HCT116 (cell line): ENCODE measurements at regions not wholly inside any gene's neighbourhood (a gene's known extent, or its start where the extent isn't known, plus 50 kb on each side); places are given as distances from the start of the nearest gene placed in this dataset.

ENCODE experiments used
- ATAC-seq: fragments of 200-7000 bp; cut with Tn5 transposase; 2 replicates; pipeline ENCODE4 v1.9.1; 2020; ENCODE audit warnings: mild to moderate bottlenecking, moderate library complexity
- BruUV-seq: library from RNA; stranded (reverse); fragments of 400-500 nt; replicated peaks from 2 replicates; lab custom pipeline; 2021; lab: Mats Ljungman, UMichigan
- CTCF ChIA-PET: fragments of 300-600 bp; sonication (Branson Sonifier 250); formaldehyde crosslinking; loops from one replicate; lab custom pipeline; 2021; ENCODE audit warnings: antibody characterized with exemption; lab: Charles Lee
- POLR2A ChIA-PET: fragments of 300-600, 350-600 bp; sonication (Branson Sonifier 250); formaldehyde crosslinking; loops from one replicate; lab custom pipeline; 2021; ENCODE audit warnings: antibody characterized with exemption; lab: Charles Lee
- RAD21 ChIA-PET, 2 experiments: fragments of 300-600 bp; sonication (Branson Sonifier 250); formaldehyde crosslinking; loops; one replicate each; lab custom pipeline; 2023; ENCODE audit warnings: low total read pairs in 2 of 2; ENCODE audit not compliant: uncharacterized antibody in 2 of 2, unreplicated experiment in 2 of 2, low non-redundant PET in 1 of 2; lab: Charles Lee
- DNase-seq: peaks from one replicate; pipeline ENCODE4 v3.0.0-alpha.2; 2010; ENCODE audit warnings: low read depth, low spot score
- H2AFZ ChIP-seq: fragments of 200-600 bp; shearing (Covaris generic), sonication (generic); 2 replicates; pipeline ENCODE4 v1.6.1; 2017; ENCODE audit warnings: low read depth, mixed run types, mixed read lengths, antibody characterized with exemption, low read length; ENCODE audit not compliant: poor library complexity, severe bottlenecking
- H3K27ac ChIP-seq: 2 replicates; pipeline ENCODE4 v1.5.1; 2012; ENCODE audit warnings: low read depth, low read length
- H3K27me3 ChIP-seq: fragments of 200-600 bp; sonication (generic); 2 replicates; pipeline ENCODE4 v1.6.1; 2016; ENCODE audit warnings: mixed run types, low read length, mixed read lengths; ENCODE audit not compliant: insufficient read depth
- H3K36me3 ChIP-seq, 2 experiments: fragments of 200-500 bp in 1 of 2; fragments of 200-600 bp in 1 of 2; sonication (Bioruptor generic) in 1 of 2; sonication (generic) in 1 of 2; 2 replicates each; pipeline versions ENCODE4 v1.5.1 to v1.6.1; 2014 to 2016; ENCODE audit warnings: low read length in 2 of 2, inconsistent platforms in 1 of 2, mixed read lengths in 1 of 2, mixed run types in 1 of 2; ENCODE audit not compliant: insufficient read depth in 2 of 2, control insufficient read depth in 1 of 2
- H3K4me1 ChIP-seq, 2 experiments: fragments of 200-600 bp in 1 of 2; sonication (generic) in 1 of 2; 2 replicates each; pipeline versions ENCODE4 v1.5.1 to v1.6.1; 2012 to 2017; ENCODE audit warnings: low read length in 2 of 2, inconsistent platforms in 1 of 2, mild to moderate bottlenecking in 1 of 2, mixed read lengths in 1 of 2, mixed run types in 1 of 2, moderate library complexity in 1 of 2; ENCODE audit not compliant: insufficient read depth in 2 of 2, control insufficient read depth in 1 of 2
- H3K4me2 ChIP-seq: fragments of 200-600 bp; sonication (generic); 2 replicates; pipeline ENCODE4 v1.6.1; 2017; ENCODE audit warnings: mixed run types, low read length, mixed read lengths
- H3K4me3 ChIP-seq, 2 experiments: fragments of 200-600 bp in 1 of 2; sonication (generic) in 1 of 2; replicated peaks in 1 of 2; 2 replicates each; pipeline ENCODE4 v1.5.1; 2011 to 2016; ENCODE audit warnings: low read length in 2 of 2, control low read depth in 1 of 2, low read depth in 1 of 2, mild to moderate bottlenecking in 1 of 2, mixed read lengths in 1 of 2, mixed run types in 1 of 2
- H3K79me2 ChIP-seq: fragments of 200-600 bp; sonication (generic); 2 replicates; pipeline ENCODE4 v1.6.1; 2017; ENCODE audit warnings: mild to moderate bottlenecking, mixed run types, low read length, moderate library complexity, mixed read lengths; ENCODE audit not compliant: insufficient read depth
- H3K9ac ChIP-seq: fragments of 200-600 bp; sonication (generic); 2 replicates; pipeline ENCODE4 v1.6.1; 2016; ENCODE audit warnings: low read length, mixed read lengths
- H3K9me2 ChIP-seq: fragments of 200-600 bp; sonication (generic), shearing (Covaris generic); 2 replicates; pipeline ENCODE4 v1.6.1; 2017; ENCODE audit warnings: mixed run types, mild to moderate bottlenecking, moderate library complexity; ENCODE audit not compliant: insufficient read depth
- H3K9me3 ChIP-seq, 2 experiments: fragments of 200-500 bp in 1 of 2; fragments of 200-600 bp in 1 of 2; sonication (Bioruptor generic) in 1 of 2; sonication (generic) in 1 of 2; 2 replicates each; pipeline ENCODE4 v1.6.1; 2014 to 2017; ENCODE audit warnings: low read length in 2 of 2, mixed read lengths in 2 of 2, inconsistent platforms in 1 of 2, low read depth in 1 of 2, mild to moderate bottlenecking in 1 of 2, mixed run types in 1 of 2, moderate library complexity in 1 of 2; ENCODE audit not compliant: control insufficient read depth in 1 of 2, insufficient read depth in 1 of 2
- H4K20me1 ChIP-seq: fragments of 200-600 bp; sonication (generic), shearing (Covaris generic); 2 replicates; pipeline ENCODE4 v1.6.1; 2017; ENCODE audit warnings: mixed run types, mild to moderate bottlenecking, moderate library complexity; ENCODE audit not compliant: insufficient read depth
- CBX3 ChIP-seq: IDR thresholded peaks from 2 replicates; pipeline ENCODE4 v1.6.1; 2012; ENCODE audit warnings: low read depth
- CEBPB ChIP-seq: IDR thresholded peaks from 2 replicates; pipeline ENCODE4 v1.6.1; 2012; ENCODE audit warnings: low read depth
- EGR1 ChIP-seq: IDR thresholded peaks from 2 replicates; pipeline ENCODE4 v1.6.1; 2012; ENCODE audit warnings: low read depth
- EZH2 ChIP-seq: fragments of 200-600 bp; sonication (generic); IDR thresholded peaks from 2 replicates; pipeline ENCODE4 v1.6.1; 2017; ENCODE audit warnings: antibody characterized with exemption, mixed run types
- JUND ChIP-seq: IDR thresholded peaks from 2 replicates; pipeline ENCODE4 v1.6.1; 2012
- POLR2A ChIP-seq: IDR thresholded peaks from 2 replicates; pipeline ENCODE4 v1.7.0; 2011; ENCODE audit warnings: borderline replicate concordance; ENCODE audit not compliant: insufficient read depth, insufficient read length; ENCODE audit errors: extremely low read depth
- POLR2AphosphoS5 ChIP-seq: IDR thresholded peaks from 2 replicates; pipeline ENCODE4 v1.6.1; 2011; ENCODE audit warnings: mild to moderate bottlenecking, low read depth, low read length, moderate library complexity
- RAD21 ChIP-seq: IDR thresholded peaks from 2 replicates; pipeline ENCODE4 v1.6.1; 2012; ENCODE audit warnings: low read depth, mild to moderate bottlenecking
- SIN3A ChIP-seq: IDR thresholded peaks from 2 replicates; pipeline ENCODE4 v1.6.1; 2012; ENCODE audit warnings: low read depth
- SRF ChIP-seq: IDR thresholded peaks from 2 replicates; pipeline ENCODE4 v1.6.1; 2012; ENCODE audit warnings: low read depth
- TCF7L2 ChIP-seq: IDR thresholded peaks from 2 replicates; pipeline ENCODE4 v1.7.0; 2011; ENCODE audit warnings: borderline replicate concordance, inconsistent platforms; ENCODE audit not compliant: insufficient read depth, insufficient read length; ENCODE audit errors: extremely low read depth
- ZNF274 ChIP-seq: fragments of 200-500 bp; sonication (Bioruptor generic); IDR thresholded peaks from 2 replicates; pipeline ENCODE4 v1.6.1; 2014; ENCODE audit warnings: mild to moderate bottlenecking, low read depth, low read length, inconsistent platforms
- intact Hi-C: fragments of 100-400 bp; cut with micrococcal nuclease; formaldehyde crosslinking; loops from 2 replicates; pipeline ENCODE4 v1.10.0; 2022
- TF ChIP-seq, protein P1 (sequence below): IDR thresholded peaks from 2 replicates; pipeline ENCODE4 v1.6.1; 2012
- TF ChIP-seq, protein P2 (sequence below): IDR thresholded peaks from 2 replicates; pipeline ENCODE4 v1.6.1; 2012; ENCODE audit warnings: low read depth
- TF ChIP-seq, protein P3 (sequence below), 3 experiments: fragments of 200-600 bp in 1 of 3; sonication (generic) in 1 of 3; IDR thresholded peaks in 2 of 3; conservative IDR thresholded peaks in 1 of 3; 2 replicates each; pipeline ENCODE4 v1.5.1; 2012 to 2017; ENCODE audit warnings: low read depth in 2 of 3, low read length in 2 of 3, antibody characterized with exemption in 1 of 3, borderline replicate concordance in 1 of 3, control low read depth in 1 of 3, mild to moderate bottlenecking in 1 of 3, mixed read lengths in 1 of 3, mixed run types in 1 of 3, moderate library complexity in 1 of 3; ENCODE audit not compliant: insufficient read depth in 1 of 3

DNA sequence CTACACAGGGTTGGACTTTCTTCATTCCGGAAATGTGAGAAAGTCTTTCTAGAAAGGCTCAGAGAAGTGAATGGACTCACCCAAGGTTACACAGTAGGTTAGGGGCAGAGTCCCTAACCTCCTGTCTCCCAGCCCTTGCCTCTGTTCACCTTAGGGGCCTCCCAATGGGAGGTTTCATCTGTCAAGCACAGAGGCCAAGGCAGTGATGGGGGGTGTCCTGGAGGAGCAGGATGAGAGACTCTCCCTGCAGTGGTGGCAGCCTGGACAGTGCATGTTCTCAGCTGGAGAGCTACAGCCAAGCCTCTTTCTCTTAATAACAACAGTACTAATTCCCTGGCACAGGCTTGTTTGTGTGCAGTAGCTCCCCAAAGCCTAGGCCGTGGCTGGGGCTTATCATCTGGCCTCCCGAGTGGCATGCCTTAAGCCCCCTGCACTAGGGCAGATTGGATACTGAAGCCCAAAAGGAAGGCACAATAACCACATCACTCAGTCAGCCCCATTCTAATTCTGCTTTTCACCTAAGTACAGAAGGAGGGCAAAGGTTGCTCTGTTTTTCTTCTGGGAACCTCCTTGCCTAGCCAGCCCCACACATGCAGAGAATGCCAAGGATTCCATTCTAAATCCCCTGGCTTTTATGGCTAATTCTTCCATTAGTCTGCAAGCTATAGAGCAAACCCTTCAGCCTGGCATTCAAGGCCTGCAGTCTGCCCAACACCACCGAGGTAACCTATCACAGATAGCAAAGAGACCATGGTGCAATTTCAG lies 50.2 kb upstream of the XPA start:
- POLR2A ChIA-PET, result no interaction called here
- CTCF ChIA-PET, result no interaction called here

DNA sequence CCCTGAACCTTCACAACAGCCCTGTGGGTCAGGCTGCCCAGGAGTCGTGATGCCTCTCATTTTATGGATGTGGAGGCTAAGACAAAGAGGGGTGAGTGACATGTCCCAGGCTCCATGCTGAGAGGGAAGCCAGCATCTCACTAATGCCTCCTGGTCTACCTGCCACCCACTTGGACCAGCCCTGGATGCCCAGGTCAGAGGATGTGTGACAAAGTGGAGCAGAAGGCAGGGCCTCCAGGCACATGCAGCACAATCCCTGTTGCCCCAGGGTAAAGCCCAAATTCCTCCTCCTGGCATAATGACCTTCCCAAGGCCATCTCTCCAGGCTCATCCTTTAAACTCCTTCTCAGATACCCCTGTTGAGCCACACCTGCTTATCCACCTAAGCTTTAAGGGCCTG lies 51.4 kb upstream of the XPA start:
- no peaks in the 10 kb centered on the region for H3K36me3 ChIP-seq
- H4K20me1 ChIP-seq, result no peaks in the 10 kb centered on the region
- no peak overlapping the region for H3K4me2 ChIP-seq
- H3K27me3 ChIP-seq, result no peaks in the 10 kb centered on the region; the same call in 1 of the 2 replicates
- H3K79me2 ChIP-seq, result no peaks in the 10 kb centered on the region
- no peaks in the 10 kb centered on the region for H3K9me2 ChIP-seq
- H2AFZ ChIP-seq, result no peak overlapping the region
- H3K4me3 ChIP-seq, result no peak overlapping the region
- CTCF ChIA-PET, result no interaction called here
- intact Hi-C loops, result no loop called here
- H3K9me3 ChIP-seq, result no peaks in the 10 kb centered on the region
- H3K4me1 ChIP-seq, result no peaks in the 10 kb centered on the region
- ATAC-seq (no peak), DNase-seq (no peak)
- RAD21 ChIA-PET, result no interaction called here
- no TSS peak for BruUV-seq
- H3K9ac ChIP-seq, result no peak overlapping the region
- H3K27ac ChIP-seq, result no peak overlapping the region
- POLR2A ChIA-PET, result no interaction called here
- TF ChIP-seq POLR2A (no peak), TCF7L2 (no peak), CEBPB (no peak), SRF (no peak), EZH2 (no peak), JUND (no peak), CBX3 (no peak), ZNF274 (no peak)
- TF ChIP-seq, protein P1, sequence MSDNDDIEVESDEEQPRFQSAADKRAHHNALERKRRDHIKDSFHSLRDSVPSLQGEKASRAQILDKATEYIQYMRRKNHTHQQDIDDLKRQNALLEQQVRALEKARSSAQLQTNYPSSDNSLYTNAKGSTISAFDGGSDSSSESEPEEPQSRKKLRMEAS, result no peak
- TF ChIP-seq, protein P2, sequence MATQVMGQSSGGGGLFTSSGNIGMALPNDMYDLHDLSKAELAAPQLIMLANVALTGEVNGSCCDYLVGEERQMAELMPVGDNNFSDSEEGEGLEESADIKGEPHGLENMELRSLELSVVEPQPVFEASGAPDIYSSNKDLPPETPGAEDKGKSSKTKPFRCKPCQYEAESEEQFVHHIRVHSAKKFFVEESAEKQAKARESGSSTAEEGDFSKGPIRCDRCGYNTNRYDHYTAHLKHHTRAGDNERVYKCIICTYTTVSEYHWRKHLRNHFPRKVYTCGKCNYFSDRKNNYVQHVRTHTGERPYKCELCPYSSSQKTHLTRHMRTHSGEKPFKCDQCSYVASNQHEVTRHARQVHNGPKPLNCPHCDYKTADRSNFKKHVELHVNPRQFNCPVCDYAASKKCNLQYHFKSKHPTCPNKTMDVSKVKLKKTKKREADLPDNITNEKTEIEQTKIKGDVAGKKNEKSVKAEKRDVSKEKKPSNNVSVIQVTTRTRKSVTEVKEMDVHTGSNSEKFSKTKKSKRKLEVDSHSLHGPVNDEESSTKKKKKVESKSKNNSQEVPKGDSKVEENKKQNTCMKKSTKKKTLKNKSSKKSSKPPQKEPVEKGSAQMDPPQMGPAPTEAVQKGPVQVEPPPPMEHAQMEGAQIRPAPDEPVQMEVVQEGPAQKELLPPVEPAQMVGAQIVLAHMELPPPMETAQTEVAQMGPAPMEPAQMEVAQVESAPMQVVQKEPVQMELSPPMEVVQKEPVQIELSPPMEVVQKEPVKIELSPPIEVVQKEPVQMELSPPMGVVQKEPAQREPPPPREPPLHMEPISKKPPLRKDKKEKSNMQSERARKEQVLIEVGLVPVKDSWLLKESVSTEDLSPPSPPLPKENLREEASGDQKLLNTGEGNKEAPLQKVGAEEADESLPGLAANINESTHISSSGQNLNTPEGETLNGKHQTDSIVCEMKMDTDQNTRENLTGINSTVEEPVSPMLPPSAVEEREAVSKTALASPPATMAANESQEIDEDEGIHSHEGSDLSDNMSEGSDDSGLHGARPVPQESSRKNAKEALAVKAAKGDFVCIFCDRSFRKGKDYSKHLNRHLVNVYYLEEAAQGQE, result no peak

More for the DNA sequence above, 50.2 kb upstream of the XPA start:
- intact Hi-C loops, result no loop called here
- no peak overlapping the region for H3K9ac ChIP-seq
- H3K27me3 ChIP-seq, result no peaks in the 10 kb centered on the region; the same call in 1 of the 2 replicates
- no peak overlapping the region for H3K4me2 ChIP-seq
- ATAC-seq (no peak), DNase-seq (no peak)
- no peaks in the 10 kb centered on the region for H4K20me1 ChIP-seq
- H3K79me2 ChIP-seq, result no peaks in the 10 kb centered on the region
- H3K9me3 ChIP-seq, result peaks cover 0 to 3% of the 10 kb centered on the region in 2 experiments; a peak in 1 of 4 replicates
- no peak overlapping the region for H3K27ac ChIP-seq
- TF ChIP-seq CBX3 (no peak), POLR2A (no peak), POLR2AphosphoS5 (no peak), EGR1 (no peak), JUND (no peak), RAD21 (no peak), SIN3A (no peak)
- TF ChIP-seq, protein P3, sequence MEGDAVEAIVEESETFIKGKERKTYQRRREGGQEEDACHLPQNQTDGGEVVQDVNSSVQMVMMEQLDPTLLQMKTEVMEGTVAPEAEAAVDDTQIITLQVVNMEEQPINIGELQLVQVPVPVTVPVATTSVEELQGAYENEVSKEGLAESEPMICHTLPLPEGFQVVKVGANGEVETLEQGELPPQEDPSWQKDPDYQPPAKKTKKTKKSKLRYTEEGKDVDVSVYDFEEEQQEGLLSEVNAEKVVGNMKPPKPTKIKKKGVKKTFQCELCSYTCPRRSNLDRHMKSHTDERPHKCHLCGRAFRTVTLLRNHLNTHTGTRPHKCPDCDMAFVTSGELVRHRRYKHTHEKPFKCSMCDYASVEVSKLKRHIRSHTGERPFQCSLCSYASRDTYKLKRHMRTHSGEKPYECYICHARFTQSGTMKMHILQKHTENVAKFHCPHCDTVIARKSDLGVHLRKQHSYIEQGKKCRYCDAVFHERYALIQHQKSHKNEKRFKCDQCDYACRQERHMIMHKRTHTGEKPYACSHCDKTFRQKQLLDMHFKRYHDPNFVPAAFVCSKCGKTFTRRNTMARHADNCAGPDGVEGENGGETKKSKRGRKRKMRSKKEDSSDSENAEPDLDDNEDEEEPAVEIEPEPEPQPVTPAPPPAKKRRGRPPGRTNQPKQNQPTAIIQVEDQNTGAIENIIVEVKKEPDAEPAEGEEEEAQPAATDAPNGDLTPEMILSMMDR (IDR thresholded peaks at IDR 0.05 in 2 of 3, conservative IDR thresholded peaks at IDR 0.05 in 1 of 3; ENCODE audit: borderline replicate concordance in 1 of 3, insufficient read depth in 1 of 3, low read depth in 2 of 3, low read length in 2 of 3), result no peak
- no peaks in the 10 kb centered on the region for H3K36me3 ChIP-seq
- H3K4me3 ChIP-seq, result no peak overlapping the region
- no peaks in the 10 kb centered on the region for H3K9me2 ChIP-seq
- BruUV-seq, result no TSS peak
- H2AFZ ChIP-seq, result no peak overlapping the region
- RAD21 ChIA-PET, result no interaction called here
- H3K4me1 ChIP-seq, result no peaks in the 10 kb centered on the region
